Karpas-422 (cell line): ENCODE measurements at regions not wholly inside any gene's neighbourhood (a gene's known extent, or its start where the extent isn't known, plus 50 kb on each side); places are given as distances from the start of the nearest gene placed in this dataset.

Experiments
- DNase-seq: peaks from one replicate; pipeline ENCODE4 v3.0.0-alpha.2; 2015
- H2AFZ ChIP-seq: fragments of 200-600 bp; sonication (generic); 2 replicates; pipeline ENCODE4 v1.6.1; 2014; ENCODE audit warnings: antibody characterized with exemption, low read length, mixed read lengths
- H3K27ac ChIP-seq: fragments of 200-600 bp; sonication (generic); 2 replicates; pipeline ENCODE4 v1.5.1; 2014; ENCODE audit warnings: mild to moderate bottlenecking, low read length, moderate library complexity
- H3K27me3 ChIP-seq: fragments of 200-600 bp; sonication (generic); 2 replicates; pipeline ENCODE4 v1.6.1; 2014; ENCODE audit warnings: low read length, mixed read lengths
- H3K36me3 ChIP-seq: fragments of 200-600 bp; sonication (generic); 2 replicates; pipeline ENCODE4 v1.6.1; 2014; ENCODE audit warnings: low read length, mixed read lengths; ENCODE audit not compliant: insufficient read depth
- H3K4me1 ChIP-seq: fragments of 200-600 bp; sonication (generic); 2 replicates; pipeline ENCODE4 v1.6.1; 2014; ENCODE audit warnings: mild to moderate bottlenecking, low read length, mixed read lengths
- H3K4me2 ChIP-seq: fragments of 200-600 bp; sonication (generic); 2 replicates; pipeline ENCODE4 v1.6.1; 2014; ENCODE audit warnings: low read length, low read depth, mild to moderate bottlenecking; ENCODE audit not compliant: poor library complexity, severe bottlenecking
- H3K4me3 ChIP-seq: fragments of 200-600 bp; sonication (generic); 2 replicates; pipeline ENCODE4 v1.5.1; 2014; ENCODE audit warnings: mild to moderate bottlenecking, antibody characterized with exemption, low read length, mixed read lengths
- H3K79me2 ChIP-seq: fragments of 200-600 bp; sonication (generic); 2 replicates; pipeline ENCODE4 v1.6.1; 2014; ENCODE audit warnings: mild to moderate bottlenecking, low read length, mixed read lengths
- H3K9ac ChIP-seq: fragments of 200-600 bp; sonication (generic); 2 replicates; pipeline ENCODE4 v1.6.0; 2014; ENCODE audit warnings: low read length
- H3K9me2 ChIP-seq: fragments of 200-600 bp; sonication (generic), shearing (Covaris generic); replicated peaks from 2 replicates; pipeline ENCODE4 v1.6.0; 2014; ENCODE audit warnings: mild to moderate bottlenecking, low read length, moderate library complexity; ENCODE audit not compliant: insufficient read depth
- H3K9me3 ChIP-seq: fragments of 300-700, 200-600 bp; sonication (generic); 2 replicates; pipeline ENCODE4 v1.6.1; 2014; ENCODE audit warnings: low read length, mixed read lengths
- H4K20me1 ChIP-seq: fragments of 200-600 bp; sonication (generic); 2 replicates; pipeline ENCODE4 v1.6.1; 2014; ENCODE audit warnings: mild to moderate bottlenecking, antibody characterized with exemption, low read length, low read depth; ENCODE audit not compliant: insufficient read depth

DNA sequence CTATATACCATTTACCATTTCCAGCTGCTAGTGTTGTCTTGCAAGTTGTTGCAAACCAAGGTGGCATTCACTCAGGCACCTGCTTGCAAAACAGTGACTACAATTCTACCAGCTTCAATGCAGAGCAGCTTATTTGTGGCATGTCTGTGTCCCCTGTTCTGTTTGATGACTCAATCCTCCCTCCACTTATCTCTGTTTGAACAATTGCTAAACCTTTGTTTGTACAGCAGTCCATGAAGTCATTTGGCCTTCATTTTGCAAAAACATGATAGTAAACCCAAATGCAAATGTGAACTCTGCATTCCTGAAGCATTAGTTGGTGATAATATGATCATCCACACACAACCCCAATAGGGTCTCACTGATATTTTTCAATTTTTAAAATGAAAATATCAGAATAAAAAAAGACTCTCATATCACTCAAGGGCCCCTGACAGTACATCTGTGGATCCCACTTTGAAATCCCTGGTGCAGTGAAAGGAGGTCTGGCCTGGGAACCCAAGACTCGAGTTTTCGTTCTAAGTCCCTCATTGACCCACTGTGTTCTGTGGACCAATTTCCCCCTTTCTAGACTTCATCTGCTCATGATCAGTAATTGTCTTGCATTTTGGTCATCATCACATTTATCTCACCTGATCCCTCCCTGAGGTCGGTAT lies 425.4 kb downstream of the RPS24 start:
- no peaks in the 10 kb centered on the region for H3K9me2 ChIP-seq
- no peak overlapping the region for H2AFZ ChIP-seq
- H3K9me3 ChIP-seq = no peaks in the 10 kb centered on the region
- no peaks in the 10 kb centered on the region for H3K79me2 ChIP-seq
- no peaks in the 10 kb centered on the region for H4K20me1 ChIP-seq
- H3K27ac ChIP-seq = no peak overlapping the region
- H3K4me2 ChIP-seq = no peak overlapping the region
- no peak overlapping the region for H3K9ac ChIP-seq
- no peaks in the 10 kb centered on the region for H3K36me3 ChIP-seq
- H3K4me1 ChIP-seq = no peaks in the 10 kb centered on the region
- no peaks in the 10 kb centered on the region for H3K27me3 ChIP-seq
- no peak for DNase-seq
- no peak overlapping the region for H3K4me3 ChIP-seq

DNA sequence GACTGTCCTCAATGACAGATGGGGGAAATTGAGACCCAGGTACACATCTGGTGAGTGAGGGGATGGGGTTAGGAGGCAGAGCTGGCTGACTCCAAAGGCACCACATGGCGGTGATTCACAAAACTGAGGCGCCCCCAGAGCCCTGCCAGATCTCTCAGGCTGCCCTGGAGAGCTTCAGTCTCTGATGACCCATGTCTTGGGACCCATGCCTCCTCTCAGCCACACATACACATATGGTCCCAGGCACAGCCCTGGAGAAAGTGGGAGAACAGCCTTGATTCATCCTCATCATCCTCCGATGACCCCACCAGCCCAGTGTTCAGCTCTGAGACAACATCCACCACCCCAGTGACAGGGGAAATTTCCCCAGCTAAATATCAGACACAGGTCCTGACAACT lies 426.0 kb downstream of the RPS24 start:
- no peak for DNase-seq
- no peaks in the 10 kb centered on the region for H3K36me3 ChIP-seq
- H3K4me2 ChIP-seq = no peak overlapping the region
- no peaks in the 10 kb centered on the region for H3K79me2 ChIP-seq
- no peak overlapping the region for H3K4me3 ChIP-seq
- no peak overlapping the region for H2AFZ ChIP-seq
- no peaks in the 10 kb centered on the region for H3K9me2 ChIP-seq
- H3K9me3 ChIP-seq = no peaks in the 10 kb centered on the region
- H3K9ac ChIP-seq = no peak overlapping the region
- H4K20me1 ChIP-seq = no peaks in the 10 kb centered on the region
- H3K27me3 ChIP-seq = no peaks in the 10 kb centered on the region
- no peak overlapping the region for H3K27ac ChIP-seq
- H3K4me1 ChIP-seq = no peaks in the 10 kb centered on the region

DNA sequence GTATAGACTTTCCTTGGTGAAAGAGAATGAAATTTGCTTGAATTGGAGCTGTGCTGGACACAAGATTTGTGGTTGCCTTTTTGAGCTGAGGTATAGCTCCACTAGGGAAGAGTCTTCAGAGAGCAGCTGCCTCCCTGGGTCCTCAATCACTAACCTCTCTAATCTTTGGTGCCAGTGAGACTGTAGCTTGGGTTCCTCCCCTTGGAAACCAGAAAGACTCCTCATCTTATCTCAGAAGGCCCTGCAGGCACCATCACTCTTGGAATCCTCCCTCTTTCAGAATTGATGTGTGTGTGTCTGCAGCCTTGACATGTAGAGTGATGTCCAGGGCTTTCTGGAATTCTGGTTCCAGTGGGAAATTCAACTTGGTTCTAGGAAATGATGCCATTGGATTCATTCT lies 426.5 kb downstream of the RPS24 start:
- Histone ChIP-seq H3K27ac (no peak overlapping the region), H3K36me3 (no peaks in the 10 kb centered on the region), H3K4me3 (no peak overlapping the region), H4K20me1 (no peaks in the 10 kb centered on the region), H3K79me2 (no peaks in the 10 kb centered on the region), H3K4me2 (no peak overlapping the region), H3K4me1 (no peaks in the 10 kb centered on the region), H2AFZ (no peak overlapping the region), H3K9me2 (no peaks in the 10 kb centered on the region), H3K27me3 (no peaks in the 10 kb centered on the region), H3K9ac (no peak overlapping the region), H3K9me3 (no peaks in the 10 kb centered on the region)
- DNase-seq = no peak

DNA sequence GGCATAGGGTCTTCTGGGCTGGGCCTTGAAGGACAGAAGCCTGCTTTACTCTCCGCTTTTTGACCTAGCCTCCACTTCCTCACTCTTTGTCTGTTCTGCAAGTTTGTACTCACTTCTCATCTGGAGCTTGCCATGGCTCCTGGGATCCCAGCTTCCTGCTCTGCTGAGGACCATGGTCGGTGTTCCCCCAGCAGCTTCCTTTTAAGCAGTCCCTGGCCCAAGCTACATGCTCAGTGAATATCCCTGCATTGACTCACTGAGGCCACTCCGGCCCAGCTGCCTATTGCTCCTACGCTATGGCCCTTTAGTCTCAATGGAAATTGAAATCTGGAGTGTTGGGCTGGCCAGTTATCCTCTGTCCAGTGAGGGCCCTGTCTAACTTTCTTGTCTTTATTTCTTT lies 427.7 kb downstream of the RPS24 start:
- Histone ChIP-seq H3K36me3 (no peaks in the 10 kb centered on the region), H3K9me2 (no peaks in the 10 kb centered on the region), H3K27ac (no peak overlapping the region), H3K4me1 (no peaks in the 10 kb centered on the region), H2AFZ (no peak overlapping the region), H3K79me2 (no peaks in the 10 kb centered on the region), H4K20me1 (no peaks in the 10 kb centered on the region), H3K4me3 (no peak overlapping the region), H3K9ac (no peak overlapping the region), H3K4me2 (no peak overlapping the region), H3K9me3 (no peaks in the 10 kb centered on the region), H3K27me3 (no peaks in the 10 kb centered on the region)
- no peak for DNase-seq

DNA sequence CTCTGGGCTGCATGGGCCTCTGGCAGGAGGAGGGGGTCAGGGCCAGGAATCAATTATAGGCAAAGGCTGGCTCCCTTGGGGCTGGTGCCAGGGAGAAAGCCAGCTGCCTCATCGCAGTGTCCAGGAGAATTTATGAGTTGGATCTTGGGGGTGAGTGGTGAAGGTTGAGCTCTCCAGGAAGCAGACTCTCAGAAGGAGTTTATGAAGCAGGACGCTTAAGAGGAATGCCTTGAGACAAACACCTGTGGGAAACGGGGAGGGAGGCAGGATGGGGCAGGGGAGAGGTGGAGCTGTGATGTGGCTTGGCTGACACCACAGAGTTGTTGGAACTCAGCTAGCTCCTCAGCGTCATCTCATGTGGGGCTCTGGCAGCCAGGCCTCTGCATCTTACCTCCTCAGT lies 428.5 kb downstream of the RPS24 start:
- H2AFZ ChIP-seq = no peak overlapping the region

DNA sequence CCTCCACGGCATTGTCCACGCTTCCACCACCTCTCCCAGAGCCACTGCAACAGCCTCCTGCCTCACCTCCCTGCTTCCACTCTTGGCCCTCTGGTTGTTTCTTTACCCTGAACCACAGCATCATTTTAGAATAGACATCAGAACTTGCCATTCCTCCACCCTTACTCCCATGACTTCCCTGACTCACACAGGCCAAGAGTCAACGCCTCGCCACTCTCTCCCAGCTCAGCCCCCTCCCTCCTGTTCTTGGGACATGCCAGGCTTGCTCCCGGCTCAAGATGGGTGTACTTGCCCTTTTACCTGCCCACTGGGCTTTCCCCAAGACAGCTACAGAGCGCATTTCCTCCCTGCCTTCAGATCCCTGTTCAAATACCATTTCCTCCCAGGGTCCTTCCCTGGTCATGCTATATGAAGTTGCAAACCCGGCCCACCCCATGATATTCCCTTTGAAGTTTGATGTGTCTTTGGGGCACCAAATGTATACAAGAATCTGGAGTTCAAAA lies 429.1 kb downstream of the RPS24 start:
- H3K9ac ChIP-seq = no peak overlapping the region
- H4K20me1 ChIP-seq = no peaks in the 10 kb centered on the region
- H3K27ac ChIP-seq = no peak overlapping the region
- DNase-seq = no peak
- no peaks in the 10 kb centered on the region for H3K79me2 ChIP-seq
- H3K36me3 ChIP-seq = no peaks in the 10 kb centered on the region
- H2AFZ ChIP-seq = no peak overlapping the region
- H3K4me2 ChIP-seq = no peak overlapping the region
- no peaks in the 10 kb centered on the region for H3K9me2 ChIP-seq
- no peak overlapping the region for H3K4me3 ChIP-seq
- no peaks in the 10 kb centered on the region for H3K27me3 ChIP-seq
- no peaks in the 10 kb centered on the region for H3K4me1 ChIP-seq
- H3K9me3 ChIP-seq = no peaks in the 10 kb centered on the region

More for the DNA sequence above, 428.5 kb downstream of the RPS24 start:
- Histone ChIP-seq H4K20me1 (no peaks in the 10 kb centered on the region), H3K79me2 (no peaks in the 10 kb centered on the region), H3K9me3 (no peaks in the 10 kb centered on the region), H3K4me2 (no peak overlapping the region), H3K27ac (no peak overlapping the region), H3K9ac (no peak overlapping the region), H3K4me1 (no peaks in the 10 kb centered on the region), H3K36me3 (no peaks in the 10 kb centered on the region), H3K4me3 (no peak overlapping the region), H3K9me2 (no peaks in the 10 kb centered on the region), H3K27me3 (no peaks in the 10 kb centered on the region)
- DNase-seq = no peak

DNA sequence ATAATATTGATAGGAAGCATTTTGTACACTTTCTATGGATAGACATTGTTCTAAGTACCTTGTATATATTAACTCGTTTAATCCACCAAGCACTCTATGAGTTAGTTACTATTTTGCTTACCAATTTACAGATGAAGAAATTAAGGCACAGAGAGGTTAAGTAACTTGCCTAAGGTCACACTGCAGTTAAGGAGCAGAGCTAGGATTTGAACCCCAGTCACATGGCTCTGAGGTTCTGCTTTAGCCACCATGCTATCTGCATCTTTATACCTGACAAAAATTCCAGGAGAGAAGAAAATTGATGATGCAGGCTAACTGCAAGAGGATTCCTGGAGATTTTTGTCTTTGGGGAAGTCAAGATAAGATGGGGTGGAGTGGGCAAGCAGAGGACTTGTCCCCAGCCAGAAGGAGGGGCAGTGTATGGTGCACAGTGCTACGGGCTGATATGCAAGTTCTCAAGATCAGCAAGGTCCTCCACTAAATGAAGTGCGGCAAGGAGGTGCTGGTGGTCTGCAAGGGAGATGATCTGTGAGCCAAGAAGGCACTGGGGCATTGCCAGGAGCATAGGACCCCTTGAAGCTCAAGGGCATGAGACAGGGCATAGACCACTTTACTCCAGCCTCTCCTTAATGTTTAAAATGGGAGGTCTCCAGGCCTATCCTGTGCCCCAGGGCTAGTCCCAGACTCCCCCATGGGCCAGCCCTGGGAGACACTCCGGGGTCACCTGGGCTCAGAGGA lies 430.6 kb downstream of the RPS24 start:
- no peak overlapping the region for H3K27ac ChIP-seq
- no peaks in the 10 kb centered on the region for H3K4me1 ChIP-seq
- H3K36me3 ChIP-seq = no peaks in the 10 kb centered on the region
- no peaks in the 10 kb centered on the region for H3K9me2 ChIP-seq
- H3K4me2 ChIP-seq = no peak overlapping the region
- no peaks in the 10 kb centered on the region for H4K20me1 ChIP-seq
- H3K27me3 ChIP-seq = no peaks in the 10 kb centered on the region
- H3K4me3 ChIP-seq = no peak overlapping the region
- no peak overlapping the region for H2AFZ ChIP-seq
- no peak for DNase-seq
- no peaks in the 10 kb centered on the region for H3K79me2 ChIP-seq
- no peaks in the 10 kb centered on the region for H3K9me3 ChIP-seq
- H3K9ac ChIP-seq = no peak overlapping the region

DNA sequence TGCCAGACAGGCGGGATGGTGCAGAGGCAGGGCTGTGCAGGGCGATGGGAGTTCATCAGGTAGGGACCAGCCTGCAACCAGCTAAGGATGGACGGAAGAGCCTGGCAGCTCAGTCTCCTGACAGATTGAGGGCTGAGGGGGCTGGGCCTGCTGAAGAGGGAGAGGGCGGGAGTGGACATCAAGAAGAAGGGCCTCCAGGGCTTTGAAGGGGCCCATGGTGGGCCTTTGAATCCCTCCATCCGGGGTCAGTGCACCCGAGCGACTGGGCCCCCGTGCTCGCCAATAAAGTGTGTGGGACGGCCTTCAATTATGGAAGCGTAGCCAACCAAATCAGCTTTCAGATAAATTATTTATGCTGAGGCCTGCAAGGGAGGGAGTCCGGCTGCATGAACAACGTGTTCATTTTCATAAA lies 431.2 kb downstream of the RPS24 start:
- H3K9me2 ChIP-seq = no peaks in the 10 kb centered on the region
- H3K9me3 ChIP-seq = no peaks in the 10 kb centered on the region
- no peak overlapping the region for H3K27ac ChIP-seq
- H4K20me1 ChIP-seq = no peaks in the 10 kb centered on the region
- no peak overlapping the region for H3K9ac ChIP-seq
- no peak overlapping the region for H3K4me3 ChIP-seq
- H3K36me3 ChIP-seq = no peaks in the 10 kb centered on the region
- no peaks in the 10 kb centered on the region for H3K27me3 ChIP-seq
- no peak overlapping the region for H2AFZ ChIP-seq
- no peak overlapping the region for H3K4me2 ChIP-seq
- DNase-seq = no peak
- no peaks in the 10 kb centered on the region for H3K79me2 ChIP-seq
- no peaks in the 10 kb centered on the region for H3K4me1 ChIP-seq
